Type B pancreatic cell (in vitro differentiated cells): ENCODE measurements at regions not wholly inside any gene's neighbourhood (a gene's known extent, or its start where the extent isn't known, plus 50 kb on each side); places are given as distances from the start of the nearest gene placed in this dataset.

ENCODE experiments used
- DNase-seq: peaks from one replicate; pipeline ENCODE4 v3.0.0; 2021; ENCODE audit warnings: mixed read lengths; ENCODE audit not compliant: unreplicated experiment; ENCODE audit errors: extremely low spot score
- H3K27ac Mint-ChIP-seq: 2 replicates; pipeline ENCODE4 v1.8.0; 2021; ENCODE audit warnings: mild to moderate bottlenecking, mixed read lengths
- H3K27me3 Mint-ChIP-seq: 2 replicates; pipeline ENCODE4 v1.8.0; 2021; ENCODE audit warnings: mixed read lengths
- H3K36me3 Mint-ChIP-seq: 2 replicates; pipeline ENCODE4 v1.8.0; 2021; ENCODE audit warnings: mixed read lengths
- H3K4me1 Mint-ChIP-seq: one replicate; pipeline ENCODE4 v1.8.0; 2021; ENCODE audit warnings: mixed read lengths; ENCODE audit not compliant: unreplicated experiment
- H3K4me3 Mint-ChIP-seq: 2 replicates; pipeline ENCODE4 v1.8.0; 2021; ENCODE audit warnings: mild to moderate bottlenecking, mixed read lengths
- H3K9me3 Mint-ChIP-seq: 2 replicates; pipeline ENCODE4 v1.8.0; 2021; ENCODE audit warnings: mixed read lengths
- CTCF ChIP-seq: fragments of 200-600 bp; sonication (generic); conservative IDR thresholded peaks from 2 replicates; pipeline ENCODE4 v1.5.0; 2021; ENCODE audit warnings: antibody characterized with exemption, mild to moderate bottlenecking

GRCh38 chr2:66867063-66867441, 432.1 kb downstream of the MEIS1 start:
- DNase-seq: no peak
- Mint-ChIP-seq H3K27ac (no peak overlapping the region), H3K36me3 (no peaks in the 10 kb centered on the region), H3K9me3 (peaks cover 11% of the 10 kb centered on the region), H3K4me3 (no peak overlapping the region), H3K27me3 (no peaks in the 10 kb centered on the region), H3K4me1 (peaks cover 13% of the 10 kb centered on the region)
- no peak for TF ChIP-seq CTCF

- H3K9me3 Mint-ChIP-seq: peaks cover 11% of the 10 kb centered on the region
- TF ChIP-seq CTCF: no peak
- H3K27me3 Mint-ChIP-seq: no peaks in the 10 kb centered on the region
- H3K36me3 Mint-ChIP-seq: no peaks in the 10 kb centered on the region
- H3K27ac Mint-ChIP-seq: no peak overlapping the region
- no peak for DNase-seq
- peaks cover 22% of the 10 kb centered on the region for H3K4me1 Mint-ChIP-seq
- no peak overlapping the region for H3K4me3 Mint-ChIP-seq
Observed at GRCh38 chr2:66869076-66869475, 434.2 kb downstream of the MEIS1 start.

- Mint-ChIP-seq H3K36me3 (no peaks in the 10 kb centered on the region), H3K27me3 (no peaks in the 10 kb centered on the region), H3K9me3 (peaks cover 7% of the 10 kb centered on the region), H3K27ac (no peak overlapping the region), H3K4me1 (peaks cover 29% of the 10 kb centered on the region), H3K4me3 (peak overlapping the region; percentile 0)
- DNase-seq: no peak
- no peak for TF ChIP-seq CTCF
Observed at GRCh38 chr2:66872081-66872985, 437.4 kb downstream of the MEIS1 start.

GRCh38 chr2:66872986-66873754, 438.2 kb downstream of the MEIS1 start:
- H3K27ac Mint-ChIP-seq: no peak overlapping the region

GRCh38 chr2:66874411-66874810, 439.5 kb downstream of the MEIS1 start:
- Mint-ChIP-seq H3K27me3 (no peaks in the 10 kb centered on the region), H3K27ac (no peak overlapping the region), H3K9me3 (no peaks in the 10 kb centered on the region), H3K4me1 (peaks cover 19% of the 10 kb centered on the region), H3K36me3 (no peaks in the 10 kb centered on the region), H3K4me3 (no peak overlapping the region)
- no peak for TF ChIP-seq CTCF
- no peak for DNase-seq

More at GRCh38 chr2:66872986-66873754, 438.2 kb downstream of the MEIS1 start:
- Mint-ChIP-seq H3K27me3 (no peaks in the 10 kb centered on the region), H3K4me1 (peaks cover 20% of the 10 kb centered on the region), H3K36me3 (no peaks in the 10 kb centered on the region), H3K4me3 (peak overlapping the region; percentile 0), H3K9me3 (peaks cover 4% of the 10 kb centered on the region)
- no peak for TF ChIP-seq CTCF
- no peak for DNase-seq
